Activated B cell treated with CpG ODN at 0.5 μM for 24 hours (primary cell): ENCODE measurements at regions not wholly inside any gene's neighbourhood (a gene's known extent, or its start where the extent isn't known, plus 50 kb on each side); places are given as distances from the start of the nearest gene placed in this dataset.

Source experiments
- ATAC-seq: fragments of 200-7000 bp; cut with Tn5 transposase; one replicate; pipeline ENCODE4 v1.10.0; 2021; ENCODE audit warnings: low read depth, mild to moderate bottlenecking, moderate library complexity
- CTCF ChIA-PET: fragments of 350-600 bp; sonication (Branson Sonifier 250); formaldehyde crosslinking; loops from one replicate; lab custom pipeline; 2021; ENCODE audit warnings: antibody characterized with exemption; lab: Charles Lee
- POLR2A ChIA-PET: fragments of 350-600 bp; sonication (Branson Sonifier 250); formaldehyde crosslinking; loops from one replicate; lab custom pipeline; 2021; ENCODE audit warnings: antibody characterized with exemption; lab: Charles Lee
- DNase-seq: peaks from one replicate; pipeline ENCODE4 v3.0.0; 2022
- H3K27ac Mint-ChIP-seq: one replicate; pipeline ENCODE4 v1.8.0; 2020; ENCODE audit warnings: mixed read lengths
- H3K27me3 Mint-ChIP-seq: one replicate; pipeline ENCODE4 v1.8.0; 2021; ENCODE audit warnings: mixed read lengths
- H3K36me3 Mint-ChIP-seq: one replicate; pipeline ENCODE4 v1.8.0; 2021; ENCODE audit warnings: low read depth, mixed read lengths
- H3K4me1 Mint-ChIP-seq: one replicate; pipeline ENCODE4 v1.8.0; 2021; ENCODE audit warnings: mixed read lengths
- H3K4me3 Mint-ChIP-seq: one replicate; pipeline ENCODE4 v1.8.0; 2020; ENCODE audit warnings: mild to moderate bottlenecking, mixed read lengths
- H3K9me3 Mint-ChIP-seq: one replicate; pipeline ENCODE4 v1.8.0; 2020; ENCODE audit warnings: mixed read lengths
- CTCF ChIP-seq: fragments of 200-600 bp; IDR thresholded peaks from one replicate; pipeline ENCODE4 v1.8.0; 2022; ENCODE audit warnings: antibody characterized with exemption, mild to moderate bottlenecking
- intact Hi-C: fragments of 100-400 bp; cut with micrococcal nuclease; formaldehyde crosslinking; loops from one replicate; pipeline ENCODE4 v1.15.1; 2024

GRCh38 chr11:95299078-95299679 is 68.2 kb upstream of the SESN3 start:
- Mint-ChIP-seq H3K9me3 (no peaks in the 10 kb centered on the region), H3K27ac (no peak overlapping the region), H3K4me1 (peaks cover 46% of the 10 kb centered on the region), H3K4me3 (no peak overlapping the region), H3K36me3 (no peaks in the 10 kb centered on the region), H3K27me3 (no peaks in the 10 kb centered on the region)
- DNase-seq (no peak), ATAC-seq (no peak)
- intact Hi-C loops, result loop anchor here (5.0 kb wide), 3 partner anchors 117 to 463 kb away; no protein-coding TSS in a partner anchor
- ChIA-PET CTCF (no interaction called here), POLR2A (interaction anchor here (0.6 to 4.5 kb wide), 2 partner anchors 69 to 70 kb away, joined by 8 to 88 read pairs; partner anchors contain the start of gene SESN3)
- TF ChIP-seq CTCF, result no peak

GRCh38 chr11:95297680-95298452 is 66.9 kb upstream of the SESN3 start:
- ChIA-PET POLR2A (interaction anchor here (0.8 to 4.5 kb wide), 11 partner anchors 10 to 493 kb away, joined by 3 to 88 read pairs (median 5); partner anchors contain the start of genes CEP57 and SESN3), CTCF (interaction anchor here (0.6 to 2.5 kb wide), 6 partner anchors 44 to 466 kb away, joined by 3 to 14 read pairs (median 4); partner anchors contain the start of gene SESN3)
- Mint-ChIP-seq H3K27ac (peak overlapping the region; percentile 89), H3K9me3 (no peaks in the 10 kb centered on the region), H3K36me3 (no peaks in the 10 kb centered on the region), H3K4me1 (peaks cover 50% of the 10 kb centered on the region), H3K27me3 (no peaks in the 10 kb centered on the region), H3K4me3 (no peak overlapping the region)
- intact Hi-C loops, result loop anchor here (2.0 to 5.0 kb wide), 5 partner anchors 39 to 464 kb away; no protein-coding TSS in a partner anchor
- ATAC-seq (no peak), DNase-seq (no peak)
- TF ChIP-seq CTCF, result no peak

GRCh38 chr11:95296621-95297025 is 65.6 kb upstream of the SESN3 start:
- H3K27me3 Mint-ChIP-seq, result no peaks in the 10 kb centered on the region
- H3K4me1 Mint-ChIP-seq, result peaks cover 50% of the 10 kb centered on the region
- CTCF ChIA-PET, result interaction anchor here (0.6 to 2.5 kb wide), 10 partner anchors 10 to 419 kb away, joined by 3 to 14 read pairs (median 4); partner anchors contain the start of gene SESN3
- peak; percentile 41 for DNase-seq
- no peak for TF ChIP-seq CTCF
- no peaks in the 10 kb centered on the region for H3K36me3 Mint-ChIP-seq
- ATAC-seq, result peak; percentile 89
- peak overlapping the region; percentile 79 for H3K4me3 Mint-ChIP-seq
- intact Hi-C loops, result loop anchor here (1.0 to 5.0 kb wide), 9 partner anchors 16 to 466 kb away; partner anchors contain the start of gene SESN3
- H3K9me3 Mint-ChIP-seq, result no peaks in the 10 kb centered on the region
- H3K27ac Mint-ChIP-seq, result peak overlapping the region; percentile 89
- POLR2A ChIA-PET, result interaction anchor here (0.5 to 4.5 kb wide), 14 partner anchors 8 to 494 kb away, joined by 3 to 88 read pairs (median 4); partner anchors contain the start of genes CEP57 and SESN3

- Mint-ChIP-seq H3K4me3 (peak overlapping the region; percentile 44), H3K4me1 (peaks cover 50% of the 10 kb centered on the region), H3K27me3 (no peaks in the 10 kb centered on the region), H3K27ac (peak overlapping the region; percentile 89), H3K9me3 (no peaks in the 10 kb centered on the region), H3K36me3 (no peaks in the 10 kb centered on the region)
- CTCF ChIA-PET, result interaction anchor here (0.9 to 2.5 kb wide), 6 partner anchors 9 to 409 kb away, joined by 3 to 14 read pairs (median 6); partner anchors contain the start of gene SESN3
- intact Hi-C loops, result loop anchor here (1.0 to 5.0 kb wide), 9 partner anchors 16 to 466 kb away; partner anchors contain the start of gene SESN3
- no peak for DNase-seq
- POLR2A ChIA-PET, result interaction anchor here (0.5 to 4.5 kb wide), 12 partner anchors 9 to 410 kb away, joined by 3 to 88 read pairs (median 5); partner anchors contain the start of gene SESN3
- peak; percentile 17 for ATAC-seq
- no peak for TF ChIP-seq CTCF
Measured at GRCh38 chr11:95296165-95296564, 65.2 kb upstream of the SESN3 start.
